Adrenal gland (tissue), 5 donors: ENCODE measurements at regions not wholly inside any gene's neighbourhood (a gene's known extent, or its start where the extent isn't known, plus 50 kb on each side); places are given as distances from the start of the nearest gene placed in this dataset.

Experiments used
- CTCF ChIP-seq, 6 experiments: fragments of 450-650 bp in 4 of 6; fragments of 200-600 bp in 2 of 6; sonication (generic) in 1 of 6; IDR thresholded peaks; 1 replicate in 5 of 6; 2 replicates in 1 of 6; pipeline versions ENCODE4 v1.5.1 to v1.8.0; 2016 to 2021; ENCODE audit warnings: antibody characterized with exemption in 6 of 6, mild to moderate bottlenecking in 2 of 6, moderate library complexity in 1 of 6
- POLR2A ChIP-seq, 2 donors: fragments of 450-650 bp; IDR thresholded peaks; one replicate each; pipeline ENCODE4 v1.6.1; 2017; ENCODE audit warnings: antibody characterized with exemption in 2 of 2, mild to moderate bottlenecking in 2 of 2, moderate library complexity in 1 of 2
- donor health status: DM: no; HTN: no; CAD: no.

GRCh38 chr21:38126666-38127303 is 130.0 kb upstream of the KCNJ15 start:
- TF ChIP-seq CTCF (IDR thresholded peaks at IDR 0.05) (peak; percentile 44 to 66 (median 54)), POLR2A (IDR thresholded peaks at IDR 0.05) (no peak)
